Body of pancreas (tissue), 4 donors: ENCODE measurements at regions not wholly inside any gene's neighbourhood (a gene's known extent, or its start where the extent isn't known, plus 50 kb on each side); places are given as distances from the start of the nearest gene placed in this dataset.

Experiments
- CTCF ChIP-seq, 7 experiments: fragments of 450-650 bp in 4 of 7; fragments of 200-600 bp in 3 of 7; sonication (generic) in 3 of 7; IDR thresholded peaks; one replicate each; pipeline ENCODE4 v1.5.1; 2016 to 2019; ENCODE audit warnings: antibody characterized with exemption in 7 of 7
- POLR2A ChIP-seq, 3 donors: fragments of 450-650 bp; IDR thresholded peaks; one replicate each; pipeline ENCODE4 v1.6.1; 2016; ENCODE audit warnings: antibody characterized with exemption in 3 of 3, mild to moderate bottlenecking in 2 of 3

- TF ChIP-seq POLR2A (IDR thresholded peaks at IDR 0.05) (no peak), CTCF (IDR thresholded peaks at IDR 0.05) (no peak)
Measured at GRCh38 chr2:4190548-4190947, 487.2 kb downstream of the DCDC2C start.
